Hepatocyte (in vitro differentiated cells): ENCODE measurements at regions not wholly inside any gene's neighbourhood (a gene's known extent, or its start where the extent isn't known, plus 50 kb on each side); places are given as distances from the start of the nearest gene placed in this dataset.

Experiments used
- CTCF ChIP-seq: fragments of 200-600 bp; sonication (generic); IDR thresholded peaks from 2 replicates; pipeline ENCODE4 v1.5.1; 2016; ENCODE audit warnings: antibody characterized with exemption, mild to moderate bottlenecking; ENCODE audit not compliant: poor library complexity
- EZH2 ChIP-seq: fragments of 200-600 bp; sonication (generic); IDR thresholded peaks from 2 replicates; pipeline ENCODE4 v1.6.1; 2016; ENCODE audit warnings: antibody characterized with exemption, mild to moderate bottlenecking, borderline replicate concordance

DNA sequence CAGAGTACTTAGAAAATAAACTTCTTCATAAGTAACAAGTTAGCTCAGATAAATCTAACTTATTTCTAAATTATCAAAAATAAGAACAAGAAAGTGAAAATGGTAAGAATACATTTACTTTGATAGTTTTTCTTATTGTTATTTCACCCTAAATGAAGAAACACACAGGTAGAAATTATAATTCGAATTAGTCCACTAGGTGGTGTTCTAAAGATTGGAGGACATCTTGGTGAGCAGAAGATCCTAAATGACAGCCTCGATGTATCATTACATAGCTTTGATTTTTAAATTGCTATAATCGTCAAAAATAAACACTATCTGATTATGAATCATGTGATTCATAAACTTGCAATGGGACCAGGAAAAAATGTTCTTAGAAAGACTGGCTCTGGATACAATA is 280.8 kb upstream of the UBE2E2 start:
- TF ChIP-seq EZH2 (no peak), CTCF (peak; percentile 41)
